ENCODE measurements at regions not wholly inside any gene's neighbourhood (a gene's known extent, or its start where the extent isn't known, plus 50 kb on each side); places are given as distances from the start of the nearest gene placed in this dataset.

DNA sequence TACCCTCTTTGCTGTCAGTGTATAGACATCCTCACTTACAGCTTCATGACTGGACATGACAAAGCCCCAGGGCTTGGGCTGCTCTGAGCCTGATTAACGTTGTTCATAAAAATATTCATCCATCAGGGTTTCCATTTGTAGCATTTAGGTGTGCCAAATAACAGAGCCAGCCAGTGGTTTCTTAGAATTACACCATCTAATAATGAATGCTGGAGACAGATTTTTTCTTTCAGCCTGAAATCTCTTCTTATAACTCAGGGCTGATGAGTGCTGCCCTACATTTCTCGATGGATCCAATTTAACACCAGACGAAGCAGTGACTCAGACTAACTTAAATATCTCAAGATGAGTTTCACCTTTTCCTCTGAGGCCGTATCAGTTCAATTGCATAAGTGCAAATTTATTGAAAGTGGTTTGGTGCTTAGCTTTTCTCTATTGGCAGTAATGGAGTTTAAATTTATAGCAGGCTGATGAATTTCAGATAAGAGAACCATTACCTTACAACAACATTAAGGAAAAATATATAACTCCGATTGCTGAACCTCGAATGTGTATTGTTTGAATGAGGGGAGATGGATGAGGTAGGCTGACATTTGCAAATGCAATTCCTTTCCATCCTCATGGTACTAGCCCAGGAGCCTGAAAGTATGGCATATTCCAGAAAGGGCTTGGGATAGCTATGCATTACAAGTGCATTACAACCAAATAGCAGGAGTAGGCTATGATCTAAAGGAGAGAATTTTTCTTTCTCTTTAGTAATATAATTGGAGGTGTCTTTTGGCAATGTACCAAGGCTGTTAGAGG is 900.6 kb downstream of the KCNMA1 start:
- in situ Hi-C loops (cut with HindIII; ENCODE audit: low pct_unique_long_range_greater_than_20kb, low sequenced_read_pairs) = no loop called here
- no peak for DNase-seq (ENCODE audit: low read depth)

DNA sequence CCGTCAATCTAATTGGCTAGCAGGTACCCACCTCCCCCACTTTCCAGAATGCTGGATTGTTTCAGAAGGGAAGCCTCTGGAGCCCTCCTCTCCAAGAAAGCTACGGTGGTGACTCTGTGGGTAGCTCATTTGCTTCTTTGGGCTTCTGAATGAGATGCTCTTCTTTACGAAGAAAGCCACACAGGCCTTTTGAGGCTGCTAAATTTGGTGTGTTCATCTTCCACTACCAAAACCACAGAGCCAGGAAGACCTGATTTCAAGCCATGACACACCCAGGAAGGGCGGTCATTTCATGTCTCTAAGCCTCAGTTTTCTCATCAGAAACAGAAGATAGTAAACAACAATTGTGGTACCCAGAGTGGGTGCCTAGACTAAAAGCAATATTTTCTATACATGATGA is 901.2 kb downstream of the KCNMA1 start:
- in situ Hi-C loops (cut with HindIII; ENCODE audit: low pct_unique_long_range_greater_than_20kb, low sequenced_read_pairs) = no loop called here
- no peak for DNase-seq (ENCODE audit: low read depth)

DNA sequence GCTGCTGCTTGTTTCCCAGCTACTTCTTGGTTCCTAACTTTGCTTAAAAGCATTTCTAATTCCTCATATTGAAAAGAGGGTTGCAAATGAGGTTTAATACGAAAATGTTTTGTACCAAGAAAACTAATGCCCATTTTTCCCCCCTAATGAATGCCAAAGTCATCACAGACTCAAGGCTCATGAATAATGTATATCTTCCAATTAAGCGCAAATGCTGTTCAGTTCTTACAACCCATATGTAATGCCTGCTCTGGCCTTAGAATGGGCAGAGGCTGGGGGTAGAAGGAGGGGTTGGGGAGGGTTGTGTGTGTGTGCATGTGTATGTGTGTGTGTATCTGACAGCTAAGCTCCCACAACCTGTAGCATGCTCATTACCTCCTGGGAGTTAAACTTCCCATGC is 901.7 kb downstream of the KCNMA1 start:
- in situ Hi-C loops (cut with HindIII; ENCODE audit: low pct_unique_long_range_greater_than_20kb, low sequenced_read_pairs) = no loop called here
- DNase-seq (ENCODE audit: low read depth) = no peak

DNA sequence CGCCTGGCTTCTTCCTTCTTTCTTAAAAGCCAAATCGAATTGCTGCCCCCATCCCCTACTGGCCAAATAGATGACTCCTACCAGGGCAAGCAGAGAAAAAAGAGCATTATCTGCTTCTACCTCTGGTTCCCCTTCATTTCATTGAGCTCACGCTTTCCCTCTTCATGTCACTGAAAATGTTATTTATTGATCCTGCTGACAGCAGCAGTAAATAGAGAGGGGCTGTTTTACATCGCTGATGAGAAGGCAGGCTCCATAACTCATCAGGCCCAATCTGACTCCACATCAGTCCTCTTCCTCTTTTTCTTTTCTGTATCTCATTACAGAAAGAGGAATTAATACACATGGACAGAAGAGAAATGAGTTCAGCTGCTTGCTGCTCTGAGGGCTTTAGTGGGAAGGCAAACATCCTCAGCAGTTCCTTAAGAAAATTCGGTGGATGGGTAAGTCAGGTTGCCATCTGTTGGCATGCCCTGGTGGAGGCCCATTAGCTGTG is 904.1 kb downstream of the KCNMA1 start:
- DNase-seq (ENCODE audit: low read depth) = no peak
- in situ Hi-C loops (cut with HindIII; ENCODE audit: low pct_unique_long_range_greater_than_20kb, low sequenced_read_pairs) = no loop called here

DNA sequence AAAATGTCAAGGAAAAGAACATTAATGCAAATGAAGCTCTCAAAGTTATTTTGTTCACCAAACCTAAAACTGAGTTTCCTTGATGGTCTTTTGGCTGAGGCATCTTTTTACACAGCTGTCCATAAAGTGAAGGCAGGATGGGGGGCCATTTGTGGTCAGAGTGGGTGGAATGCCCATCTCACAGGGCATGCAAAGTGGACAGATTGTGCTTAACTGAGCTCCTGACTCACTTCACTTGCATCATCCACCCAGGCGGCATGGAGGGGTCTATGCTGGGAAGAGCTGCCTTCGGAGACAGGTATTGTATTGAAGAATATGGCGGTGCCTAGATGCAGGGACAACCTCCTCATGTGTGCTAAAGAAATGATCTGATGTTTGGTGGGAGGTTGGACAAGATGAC is 905.3 kb downstream of the KCNMA1 start:
- in situ Hi-C loops (cut with HindIII; ENCODE audit: low pct_unique_long_range_greater_than_20kb, low sequenced_read_pairs) = no loop called here
- DNase-seq (ENCODE audit: low read depth) = no peak

DNA sequence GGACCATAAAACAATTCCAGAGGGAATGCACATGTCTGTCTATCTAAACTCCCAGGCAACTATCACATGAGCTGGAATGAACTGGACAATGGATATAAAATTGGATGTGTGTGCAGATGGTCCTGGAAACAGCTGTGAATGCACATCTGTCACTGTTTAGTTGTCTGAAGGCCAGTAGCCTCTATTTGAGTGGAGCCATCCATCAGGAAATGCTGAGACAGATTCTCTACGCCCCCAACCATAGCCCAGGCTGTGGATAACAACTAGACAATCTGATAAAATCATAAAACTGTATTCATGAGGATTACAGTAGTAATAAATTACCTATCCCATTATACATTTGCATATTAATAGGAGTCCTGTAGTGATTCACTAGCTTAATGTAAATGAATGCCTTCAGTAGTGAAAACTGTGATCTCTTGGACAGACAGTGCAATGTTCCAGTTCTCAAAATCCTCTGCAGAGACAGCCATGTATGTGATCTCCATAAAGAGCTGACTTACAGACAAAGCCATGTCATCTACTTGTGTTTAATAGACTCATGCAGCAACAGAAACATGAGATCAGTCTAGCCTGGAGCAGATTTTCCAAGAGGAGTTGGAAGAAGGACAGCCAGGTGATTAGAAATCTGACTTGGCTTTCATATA is 907.6 kb downstream of the KCNMA1 start:
- DNase-seq (ENCODE audit: low read depth) = no peak
- in situ Hi-C loops (cut with HindIII; ENCODE audit: low pct_unique_long_range_greater_than_20kb, low sequenced_read_pairs) = no loop called here

DNA sequence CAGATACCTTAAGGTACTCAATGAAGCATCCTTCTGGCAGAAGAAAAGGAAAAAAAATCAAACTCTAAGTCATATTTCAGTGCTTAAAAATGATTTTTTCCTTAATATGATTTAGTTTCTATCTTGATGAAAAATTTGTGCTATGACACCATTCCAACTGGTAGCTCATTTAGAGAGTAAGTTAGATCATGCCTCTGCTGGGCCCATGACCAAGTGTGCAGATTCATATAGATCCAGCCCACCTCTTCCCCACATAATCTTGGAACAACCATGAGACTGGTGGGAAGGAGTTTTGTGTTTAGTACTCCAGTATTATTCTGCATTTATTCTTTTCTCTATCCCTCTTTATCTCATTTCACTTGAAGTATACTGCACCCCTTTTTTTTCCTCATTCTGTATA is 908.3 kb downstream of the KCNMA1 start:
- in situ Hi-C loops (cut with HindIII; ENCODE audit: low pct_unique_long_range_greater_than_20kb, low sequenced_read_pairs) = no loop called here
- DNase-seq (ENCODE audit: low read depth) = no peak

DNA sequence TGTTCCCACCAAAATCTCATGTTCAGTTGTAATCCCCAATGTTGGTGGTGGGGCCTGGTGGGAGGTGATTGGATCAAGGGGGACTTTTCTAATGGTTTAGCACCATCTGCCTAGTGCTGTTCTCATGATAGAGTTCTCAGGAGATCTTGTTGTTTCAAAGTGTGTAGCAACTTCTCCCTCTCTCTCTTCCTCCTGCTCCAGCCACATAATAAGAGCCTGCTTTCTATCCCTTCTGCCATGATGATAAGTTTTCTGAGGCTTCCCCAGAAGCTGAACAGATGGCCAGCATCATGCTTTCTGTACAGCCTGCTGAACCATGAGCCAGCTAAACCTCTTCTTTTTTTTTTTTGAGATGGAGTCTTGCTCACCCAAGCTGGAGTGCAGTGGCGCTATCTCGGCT is 910.6 kb downstream of the KCNMA1 start:
- in situ Hi-C loops (cut with HindIII; ENCODE audit: low pct_unique_long_range_greater_than_20kb, low sequenced_read_pairs) = no loop called here
- DNase-seq (ENCODE audit: low read depth) = no peak

DNA sequence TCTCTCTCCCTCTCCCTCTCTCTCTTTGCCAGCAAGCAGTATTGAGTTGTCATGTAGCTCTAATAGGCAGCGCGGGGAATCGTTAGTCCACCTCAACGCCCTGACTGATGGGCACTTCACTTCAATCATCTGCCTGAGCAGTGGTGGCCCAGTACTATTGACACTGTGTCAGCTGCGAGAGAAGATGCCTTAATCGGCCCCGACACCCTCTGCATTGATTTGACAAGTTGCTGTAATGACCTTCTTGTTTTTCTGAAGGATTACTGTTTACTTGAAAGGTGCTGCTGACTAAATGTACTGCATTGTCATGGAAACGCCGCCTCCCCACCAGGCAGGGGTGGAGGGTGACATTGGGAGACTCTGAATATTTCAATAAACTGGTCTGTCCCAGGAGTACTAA is 913.8 kb downstream of the KCNMA1 start:
- no peak for DNase-seq (ENCODE audit: low read depth)
- in situ Hi-C loops (cut with HindIII; ENCODE audit: low pct_unique_long_range_greater_than_20kb, low sequenced_read_pairs) = no loop called here

DNA sequence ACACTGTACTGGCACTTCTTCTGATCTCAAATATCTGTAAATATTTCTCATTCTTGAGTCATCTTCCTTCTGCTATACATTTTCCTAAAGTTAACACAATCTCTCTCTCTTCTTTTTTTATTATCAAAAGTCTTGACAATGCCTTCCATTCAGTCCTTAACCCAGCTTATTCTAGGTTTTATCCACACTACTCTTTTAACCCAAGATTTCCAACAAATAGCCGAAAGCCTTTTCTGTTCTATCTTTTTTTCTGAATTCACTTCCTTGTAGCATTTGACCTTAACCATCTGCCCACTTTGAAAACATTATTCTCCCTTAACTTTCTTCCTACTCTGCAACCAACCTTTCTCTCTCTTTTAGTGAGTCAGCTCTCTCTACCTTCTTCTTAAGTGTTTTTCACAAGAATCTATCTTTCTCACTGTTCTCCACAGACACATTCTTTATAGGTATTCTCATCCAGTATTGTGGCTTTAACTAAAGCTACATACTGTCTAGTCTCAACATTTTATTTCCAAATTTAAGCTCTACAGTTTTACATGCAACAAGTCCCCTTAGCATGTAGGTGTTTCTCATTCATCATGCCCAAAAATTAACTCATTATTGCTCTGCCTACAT is 915.6 kb downstream of the KCNMA1 start:
- in situ Hi-C loops (cut with HindIII; ENCODE audit: low pct_unique_long_range_greater_than_20kb, low sequenced_read_pairs) = no loop called here
- no peak for DNase-seq (ENCODE audit: low read depth)

DNA sequence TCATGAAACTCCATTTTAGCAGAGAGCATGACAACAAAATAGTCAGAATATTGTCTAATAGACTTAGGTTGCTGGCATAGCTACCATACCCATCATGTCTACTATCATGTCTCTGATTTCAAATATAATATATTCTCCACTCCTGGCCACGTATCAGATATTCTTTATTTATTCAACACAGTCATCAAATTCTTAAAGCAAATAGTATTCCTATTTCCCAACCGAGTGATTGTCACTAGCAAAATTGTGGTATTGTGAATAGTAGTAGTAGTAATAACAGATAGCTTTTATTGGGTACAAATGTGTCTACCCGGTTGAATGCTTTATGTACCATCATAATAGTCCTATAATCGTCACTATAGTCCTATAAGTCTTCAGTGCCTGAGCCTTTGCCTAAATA is 918.6 kb downstream of the KCNMA1 start:
- in situ Hi-C loops (cut with HindIII; ENCODE audit: low pct_unique_long_range_greater_than_20kb, low sequenced_read_pairs) = no loop called here

DNA sequence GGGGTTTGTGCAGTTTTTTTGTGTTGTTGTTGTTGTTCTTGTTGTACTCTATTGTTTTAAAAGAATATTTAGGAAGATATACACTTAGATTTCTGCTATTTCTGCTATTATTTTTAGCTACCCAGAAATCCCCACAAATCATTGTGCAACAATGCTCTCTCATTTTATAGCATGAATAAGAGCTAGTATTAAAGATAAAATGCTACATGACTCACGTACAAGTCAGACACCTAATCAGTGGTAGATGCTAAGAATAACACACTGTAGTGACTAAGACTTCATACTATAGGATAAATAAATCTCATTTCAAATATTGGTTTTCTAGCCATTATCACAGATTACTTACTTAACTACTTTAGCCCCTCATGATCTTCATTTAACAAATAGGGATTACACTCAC is 920.5 kb downstream of the KCNMA1 start:
- no peak for DNase-seq (ENCODE audit: low read depth)
- in situ Hi-C loops (cut with HindIII; ENCODE audit: low pct_unique_long_range_greater_than_20kb, low sequenced_read_pairs) = no loop called here

More for the DNA sequence above, 918.6 kb downstream of the KCNMA1 start:
- no peak for DNase-seq (ENCODE audit: low read depth)

DNA sequence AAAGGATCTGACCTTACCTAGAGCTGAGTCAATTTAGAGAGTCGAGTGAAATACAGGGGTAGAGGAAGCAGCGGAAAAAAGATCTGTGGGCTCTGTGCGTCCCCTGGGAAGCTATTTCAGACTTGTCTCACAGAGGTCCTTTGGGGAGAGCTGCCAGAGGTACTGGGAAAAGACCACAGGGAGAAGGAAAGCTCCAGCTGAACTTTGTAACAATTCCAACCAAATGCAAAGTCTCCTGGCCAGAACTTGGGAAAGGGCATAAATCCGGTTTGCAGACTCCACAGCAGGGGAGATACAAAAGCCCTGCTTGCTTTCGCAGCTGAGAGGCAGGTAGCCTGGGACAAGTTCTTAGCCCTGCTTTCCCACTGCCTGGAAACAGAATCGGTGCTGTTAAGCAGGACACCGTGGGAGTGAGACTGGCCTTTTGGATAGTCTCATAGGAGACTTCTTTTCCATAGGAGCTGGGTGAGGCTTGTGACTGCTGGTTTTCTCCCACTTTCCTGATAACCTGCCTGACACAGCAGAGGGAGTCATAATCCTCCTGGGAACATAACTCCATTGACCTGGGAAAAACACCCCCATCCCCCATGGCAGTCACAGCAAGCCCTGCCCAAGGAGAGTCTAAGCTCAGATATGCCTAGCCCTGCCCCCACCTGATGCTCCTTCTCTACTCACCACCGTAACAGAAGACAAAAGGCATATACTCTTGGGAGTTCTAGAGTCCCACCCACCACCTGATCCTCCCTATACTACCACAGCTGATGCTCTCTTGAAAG is 926.2 kb downstream of the KCNMA1 start:
- in situ Hi-C loops (cut with HindIII; ENCODE audit: low pct_unique_long_range_greater_than_20kb, low sequenced_read_pairs) = no loop called here

DNA sequence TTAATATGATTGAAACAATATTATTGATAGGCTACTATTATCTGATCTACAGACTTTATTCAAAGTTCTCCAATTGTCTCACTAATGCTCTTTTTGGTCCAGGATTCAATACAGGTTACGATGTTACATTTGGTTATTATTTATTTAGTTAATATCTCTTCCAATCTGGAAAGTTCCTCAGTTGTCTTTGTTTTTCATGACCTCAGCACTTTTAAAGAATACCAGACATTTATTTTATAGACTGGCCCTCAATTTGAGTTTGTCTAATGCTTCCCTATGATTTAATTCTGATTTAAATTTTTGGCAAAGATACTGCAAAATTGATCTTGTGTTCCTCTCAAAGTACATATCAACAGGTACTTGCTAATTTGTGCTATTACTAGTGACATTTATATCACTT is 937.4 kb downstream of the KCNMA1 start:
- in situ Hi-C loops (cut with HindIII; ENCODE audit: low pct_unique_long_range_greater_than_20kb, low sequenced_read_pairs) = no loop called here
- no peak for DNase-seq (ENCODE audit: low read depth)

More for the DNA sequence above, 926.2 kb downstream of the KCNMA1 start:
- DNase-seq (ENCODE audit: low read depth) = no peak

DNA sequence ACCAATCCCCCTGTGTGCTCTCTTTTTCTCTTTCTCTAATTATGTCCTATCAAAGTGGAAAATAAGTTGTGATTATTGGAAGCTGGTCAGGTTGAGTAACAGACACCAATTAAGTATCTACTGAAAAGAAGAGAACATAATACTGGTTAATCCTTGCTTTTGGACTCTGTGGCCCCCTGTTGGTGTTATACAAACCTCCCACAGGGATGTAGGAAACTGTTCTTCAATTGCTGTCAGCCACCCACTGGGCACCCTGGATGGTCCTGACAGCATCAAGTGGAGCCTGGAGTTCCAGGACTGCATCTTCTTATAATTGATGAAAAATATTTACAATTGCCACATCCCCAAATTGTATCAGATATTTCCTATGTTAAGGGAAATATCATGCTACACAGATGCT is 939.7 kb downstream of the KCNMA1 start:
- DNase-seq (ENCODE audit: low read depth) = no peak
- in situ Hi-C loops (cut with HindIII; ENCODE audit: low pct_unique_long_range_greater_than_20kb, low sequenced_read_pairs) = no loop called here

DNA sequence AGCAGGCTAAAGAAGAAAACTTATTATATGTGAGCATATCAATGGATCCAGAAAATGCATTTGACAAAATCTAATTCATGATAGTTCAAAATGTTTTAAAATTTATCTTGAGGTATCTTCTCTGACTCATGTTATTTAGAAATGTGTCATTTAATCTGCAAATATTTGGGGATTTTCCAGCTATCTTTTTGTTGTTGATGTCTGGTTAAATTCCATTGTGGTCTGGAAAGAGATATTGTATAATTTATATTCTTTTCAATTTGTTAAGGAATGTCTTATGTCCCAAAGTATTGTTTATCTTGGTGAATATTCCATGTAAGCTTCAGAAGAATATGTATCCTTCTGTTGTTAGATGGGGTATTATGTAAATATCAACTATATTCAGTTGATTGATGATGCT is 942.5 kb downstream of the KCNMA1 start:
- DNase-seq (ENCODE audit: low read depth) = no peak
- in situ Hi-C loops (cut with HindIII; ENCODE audit: low pct_unique_long_range_greater_than_20kb, low sequenced_read_pairs) = no loop called here

DNA sequence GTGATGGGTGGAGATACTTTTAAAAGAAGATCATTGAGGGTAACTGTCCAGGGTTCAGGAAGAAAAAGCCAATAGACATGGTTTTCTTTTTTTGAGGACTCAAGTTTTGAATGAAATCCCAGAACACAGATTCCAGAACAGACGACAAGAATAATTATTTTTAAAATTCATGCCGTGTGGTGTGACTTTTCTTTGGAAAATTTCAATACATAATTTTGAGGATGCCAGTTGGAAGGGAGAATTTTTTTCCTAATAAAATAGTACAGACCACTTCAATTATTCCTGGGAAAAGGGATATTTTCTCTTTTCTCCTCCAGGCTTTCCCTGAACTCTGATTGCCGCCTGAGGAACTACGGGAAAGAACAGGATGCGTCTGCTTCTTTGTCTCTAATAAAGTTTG is 951.4 kb downstream of the KCNMA1 start:
- in situ Hi-C loops (cut with HindIII; ENCODE audit: low pct_unique_long_range_greater_than_20kb, low sequenced_read_pairs) = no loop called here
- no peak for DNase-seq (ENCODE audit: low read depth)

DNA sequence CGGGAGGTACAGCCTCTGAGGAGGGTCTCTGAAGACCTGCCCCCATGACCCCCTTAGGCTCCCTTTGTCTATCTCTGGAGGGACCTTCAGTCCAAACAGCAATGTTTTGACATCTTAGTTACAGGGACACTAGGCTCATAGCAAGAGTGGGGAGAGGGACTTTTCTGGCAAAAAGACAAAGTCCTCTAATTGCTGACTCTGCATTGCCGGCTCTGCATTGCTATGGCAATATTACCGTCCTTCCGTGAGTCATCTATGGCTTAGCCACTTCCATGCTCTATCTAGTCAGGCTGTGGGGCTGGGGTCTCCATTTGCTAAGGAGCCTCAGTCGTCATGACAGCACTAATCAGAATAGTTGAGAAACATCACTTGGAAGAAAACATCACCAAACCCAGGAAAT is 952.6 kb downstream of the KCNMA1 start:
- no peak for DNase-seq (ENCODE audit: low read depth)
- in situ Hi-C loops (cut with HindIII; ENCODE audit: low pct_unique_long_range_greater_than_20kb, low sequenced_read_pairs) = no loop called here

DNA sequence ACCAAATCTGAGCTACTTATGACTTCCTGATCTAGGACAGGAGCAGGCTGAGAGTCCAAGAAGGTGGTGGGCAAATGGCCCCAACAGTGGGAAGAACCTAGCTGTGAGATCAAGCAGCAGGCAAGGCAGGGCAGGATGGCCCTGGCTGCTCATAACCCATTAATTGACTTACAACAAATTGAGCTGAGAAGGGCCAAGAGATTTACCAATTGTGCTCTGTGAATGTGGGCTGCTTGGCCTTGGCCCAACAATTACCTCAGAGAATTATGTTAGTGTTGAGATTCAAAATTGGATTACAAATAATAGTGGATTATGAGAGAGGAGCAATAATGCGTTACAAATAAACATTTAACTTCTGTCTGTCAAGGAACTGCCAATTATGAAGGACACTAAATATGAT is 956.5 kb downstream of the KCNMA1 start:
- in situ Hi-C loops (cut with HindIII; ENCODE audit: low pct_unique_long_range_greater_than_20kb, low sequenced_read_pairs) = no loop called here
- DNase-seq (ENCODE audit: low read depth) = no peak

Measured in Caki2 (cell line).